ENCODE measurements at regions not wholly inside any gene's neighbourhood (a gene's known extent, or its start where the extent isn't known, plus 50 kb on each side); places are given as distances from the start of the nearest gene placed in this dataset.

GRCh38 chr17:63258785-63259184 lies 187.3 kb downstream of the CYB561 start:
- TF ChIP-seq CTCF (IDR thresholded peaks at IDR 0.05) (no peak), POLR2A (IDR thresholded peaks at IDR 0.05) (no peak)

Measured in thyroid gland (tissue), 4 donors.